ENCODE measurements at regions not wholly inside any gene's neighbourhood (a gene's known extent, or its start where the extent isn't known, plus 50 kb on each side); places are given as distances from the start of the nearest gene placed in this dataset.

- DNase-seq = no peak
These were observed 218.5 kb downstream of the GBA3 start for GRCh38 chr4:22911285-22911684.

GRCh38 chr4:22910200-22910599 is 217.5 kb downstream of the GBA3 start:
- DNase-seq = no peak

GRCh38 chr4:22906045-22906444 is 213.3 kb downstream of the GBA3 start:
- DNase-seq = no peak

- DNase-seq = no peak
These were observed 211.2 kb downstream of the GBA3 start for GRCh38 chr4:22903913-22904312.

- DNase-seq = no peak
These were observed 208.9 kb downstream of the GBA3 start for GRCh38 chr4:22901631-22902030.

GRCh38 chr4:22900876-22901275 is 208.1 kb downstream of the GBA3 start:
- DNase-seq = no peak

GRCh38 chr4:22897520-22898108 is 204.9 kb downstream of the GBA3 start:
- DNase-seq = no peak

GRCh38 chr4:22895482-22895881 is 202.7 kb downstream of the GBA3 start:
- DNase-seq = no peak

GRCh38 chr4:22884157-22884556 is 191.4 kb downstream of the GBA3 start:
- no peak for DNase-seq

- no peak for DNase-seq
These were observed 188.7 kb downstream of the GBA3 start for GRCh38 chr4:22881411-22881810.

- DNase-seq = no peak
These were observed 184.8 kb downstream of the GBA3 start for GRCh38 chr4:22877486-22878052.

- no peak for DNase-seq
These were observed 183.5 kb downstream of the GBA3 start for GRCh38 chr4:22876270-22876669.

- no peak for DNase-seq
These were observed 183.0 kb downstream of the GBA3 start for GRCh38 chr4:22875587-22876257.

- no peak for DNase-seq
These were observed 181.7 kb downstream of the GBA3 start for GRCh38 chr4:22874334-22874912.

- DNase-seq = no peak
These were observed 181.2 kb downstream of the GBA3 start for GRCh38 chr4:22873899-22874298.

- no peak for DNase-seq
These were observed 178.2 kb downstream of the GBA3 start for GRCh38 chr4:22870847-22871449.

- DNase-seq = no peak
These were observed 176.5 kb downstream of the GBA3 start for GRCh38 chr4:22869235-22869634.

Data from NCI-H1436 treated with DMSO at 0.1 percent for 48 hours (cell line).